Common myeloid progenitor, CD34-positive (primary cell): ENCODE measurements at regions not wholly inside any gene's neighbourhood (a gene's known extent, or its start where the extent isn't known, plus 50 kb on each side); places are given as distances from the start of the nearest gene placed in this dataset.
"Not testable (repeated sequence)": the region's sequence is repeated elsewhere in the genome, so short reads cannot be mapped to it uniquely, and the experiment has no call there.

Source experiments
- CTCF ChIA-PET: fragments of 350-600 bp; sonication (Branson Sonifier 250); formaldehyde crosslinking; loops from one replicate; lab custom pipeline; 2021; ENCODE audit warnings: antibody characterized with exemption; lab: Charles Lee
- POLR2A ChIA-PET: fragments of 350-600 bp; sonication (Branson Sonifier 250); formaldehyde crosslinking; loops from one replicate; lab custom pipeline; 2021; ENCODE audit warnings: antibody characterized with exemption; lab: Charles Lee
- DNase-seq, 3 donors: peaks; one replicate each; pipeline versions ENCODE4 v3.0.0 to v3.0.0-alpha.2; 2013
- H3K27ac ChIP-seq, 2 experiments: 1 replicate in 1 of 2; 2 replicates in 1 of 2; pipeline ENCODE4 v1.7.0; 2013; ENCODE audit warnings: inconsistent platforms in 2 of 2, low read length in 2 of 2, mild to moderate bottlenecking in 2 of 2, low read depth in 1 of 2, moderate library complexity in 1 of 2; ENCODE audit not compliant: severe bottlenecking in 2 of 2, insufficient read depth in 1 of 2, poor library complexity in 1 of 2
- H3K27me3 ChIP-seq, 5 experiments: replicated peaks in 2 of 5; 1 replicate in 3 of 5; 2 replicates in 2 of 5; pipeline versions ENCODE4 v1.6.1 to v1.7.0; 2013; ENCODE audit warnings: low read length in 4 of 5, mild to moderate bottlenecking in 2 of 5, moderate library complexity in 2 of 5, inconsistent platforms in 1 of 5; ENCODE audit not compliant: insufficient read depth in 5 of 5, control insufficient read depth in 4 of 5
- H3K36me3 ChIP-seq, 4 experiments: 1 replicate in 2 of 4; 2 replicates in 2 of 4; pipeline versions ENCODE4 v1.6.1 to v1.7.0; 2013; ENCODE audit warnings: low read length in 3 of 4, control low read depth in 1 of 4, mild to moderate bottlenecking in 1 of 4; ENCODE audit not compliant: control insufficient read depth in 4 of 4, insufficient read depth in 4 of 4
- H3K4me1 ChIP-seq, 4 experiments: 1 replicate in 3 of 4; 2 replicates in 1 of 4; pipeline versions ENCODE4 v1.6.1 to v1.7.1; 2013; ENCODE audit warnings: low read length in 3 of 4, mild to moderate bottlenecking in 3 of 4, control low read depth in 1 of 4, inconsistent platforms in 1 of 4, moderate library complexity in 1 of 4; ENCODE audit not compliant: control insufficient read depth in 4 of 4, insufficient read depth in 4 of 4; ENCODE audit errors: control extremely low read depth in 1 of 4
- H3K4me3 ChIP-seq, 7 experiments: 1 replicate in 4 of 7; 2 replicates in 3 of 7; pipeline versions ENCODE4 v1.5.1 to v1.7.0; 2013; ENCODE audit warnings: mild to moderate bottlenecking in 7 of 7, low read length in 6 of 7, moderate library complexity in 6 of 7, inconsistent platforms in 2 of 7, low read depth in 2 of 7, control low read depth in 1 of 7; ENCODE audit not compliant: insufficient read depth in 4 of 7, control insufficient read depth in 1 of 7; ENCODE audit errors: extremely low read depth in 1 of 7
- H3K9me3 ChIP-seq, 5 experiments: 1 replicate in 4 of 5; 2 replicates in 1 of 5; pipeline versions ENCODE4 v1.6.1 to v1.7.1; 2013; ENCODE audit warnings: low read length in 4 of 5, mild to moderate bottlenecking in 2 of 5, inconsistent platforms in 1 of 5, low read depth in 1 of 5, moderate library complexity in 1 of 5; ENCODE audit not compliant: control insufficient read depth in 4 of 5, insufficient read depth in 2 of 5; ENCODE audit errors: control extremely low read depth in 1 of 5
- WGBS: methylation state at CpG from one replicate; pipeline ENCODE4 v1.1.5; 2013; ENCODE audit not compliant: insufficient coverage; 5-methylcytosine and 5-hydroxymethylcytosine counted together

- H3K4me1 ChIP-seq, H3K27ac ChIP-seq, H3K27me3 ChIP-seq, CTCF ChIA-PET, H3K4me3 ChIP-seq, POLR2A ChIA-PET, H3K9me3 ChIP-seq, H3K36me3 ChIP-seq: not testable (repeated sequence)
- 100% methylated on average over 3 of the region's 6 CpGs for WGBS
- peak in 1 of 3 donors; percentile 3 for DNase-seq
These were observed 435.8 kb downstream of the SHISA9 start for GRCh38 chr16:13336907-13337881.

GRCh38 chr16:13338044-13338443 lies 436.6 kb downstream of the SHISA9 start:
- H3K4me3 ChIP-seq, result no peak overlapping the region
- H3K27me3 ChIP-seq, result no peaks in the 10 kb centered on the region
- H3K9me3 ChIP-seq, result no peaks in the 10 kb centered on the region
- 100% methylated on average over 1 of the region's 3 CpGs for WGBS
- no peak overlapping the region for H3K27ac ChIP-seq
- H3K4me1 ChIP-seq, result no peaks in the 10 kb centered on the region
- ChIA-PET CTCF (no interaction called here), POLR2A (no interaction called here)
- DNase-seq, result no peak
- H3K36me3 ChIP-seq, result no peaks in the 10 kb centered on the region

- no peak for DNase-seq
- ChIA-PET CTCF (interaction anchor here (0.7 kb wide), 1 partner anchor 29 kb away, joined by 3 read pairs; no protein-coding TSS in a partner anchor), POLR2A (no interaction called here)
- H3K4me1 ChIP-seq, result no peaks in the 10 kb centered on the region
- no peak overlapping the region for H3K4me3 ChIP-seq
- no peaks in the 10 kb centered on the region for H3K36me3 ChIP-seq
- no peak overlapping the region for H3K27ac ChIP-seq
- 100% methylated on average over 2 of the region's 3 CpGs for WGBS
- peaks cover 0 to 2% (median 0%) of the 10 kb centered on the region in 5 experiments for H3K9me3 ChIP-seq
- no peaks in the 10 kb centered on the region for H3K27me3 ChIP-seq
These were observed 441.3 kb downstream of the SHISA9 start for GRCh38 chr16:13342675-13343074.

GRCh38 chr16:13344001-13344400 lies 442.6 kb downstream of the SHISA9 start:
- Histone ChIP-seq H3K36me3 (no peaks in the 10 kb centered on the region), H3K27me3 (no peaks in the 10 kb centered on the region), H3K4me3 (no peak overlapping the region), H3K27ac (no peak overlapping the region), H3K9me3 (peaks cover 0 to 2% (median 0%) of the 10 kb centered on the region in 5 experiments), H3K4me1 (no peaks in the 10 kb centered on the region)
- POLR2A ChIA-PET, result no interaction called here
- 100% methylated on average over 1 of the region's 2 CpGs for WGBS
- no peak for DNase-seq
- CTCF ChIA-PET, result no interaction called here

- WGBS, result 95% methylated on average over 5 of the region's 6 CpGs
These were observed 447.0 kb downstream of the SHISA9 start for GRCh38 chr16:13348416-13348815.

GRCh38 chr16:13350000-13350399 lies 448.6 kb downstream of the SHISA9 start:
- peaks cover 0 to 2% (median 0%) of the 10 kb centered on the region in 5 experiments for H3K9me3 ChIP-seq
- H3K4me3 ChIP-seq, result no peak overlapping the region
- peaks cover 0 to 3% (median 0%) of the 10 kb centered on the region in 5 experiments for H3K27me3 ChIP-seq
- CTCF ChIA-PET, result no interaction called here
- WGBS, result 100% methylated on average over 4 of the region's 4 CpGs
- DNase-seq, result no peak
- no peak overlapping the region for H3K27ac ChIP-seq
- no peaks in the 10 kb centered on the region for H3K36me3 ChIP-seq
- H3K4me1 ChIP-seq, result no peaks in the 10 kb centered on the region
- POLR2A ChIA-PET, result no interaction called here

More at GRCh38 chr16:13348416-13348815, 447.0 kb downstream of the SHISA9 start:
- Histone ChIP-seq H3K36me3 (no peaks in the 10 kb centered on the region), H3K4me1 (no peaks in the 10 kb centered on the region), H3K27ac (no peak overlapping the region), H3K27me3 (peaks cover 0 to 3% (median 0%) of the 10 kb centered on the region in 5 experiments), H3K4me3 (no peak overlapping the region), H3K9me3 (peaks cover 0 to 2% (median 0%) of the 10 kb centered on the region in 5 experiments)
- CTCF ChIA-PET, result no interaction called here
- POLR2A ChIA-PET, result no interaction called here
- no peak for DNase-seq

- Histone ChIP-seq H3K36me3 (no peaks in the 10 kb centered on the region), H3K9me3 (peaks cover 0 to under 1% (median 0%) of the 10 kb centered on the region in 5 experiments), H3K27me3 (peaks cover 0 to 3% (median 0%) of the 10 kb centered on the region in 5 experiments), H3K27ac (no peak overlapping the region), H3K4me3 (no peak overlapping the region), H3K4me1 (no peaks in the 10 kb centered on the region)
- WGBS, result 96% methylated on average over 4 of the region's 6 CpGs
- CTCF ChIA-PET, result no interaction called here
- no peak for DNase-seq
- POLR2A ChIA-PET, result no interaction called here
These were observed 449.8 kb downstream of the SHISA9 start for GRCh38 chr16:13351181-13351580.
